Hepatic stellate cell (primary cell): ENCODE measurements at regions not wholly inside any gene's neighbourhood (a gene's known extent, or its start where the extent isn't known, plus 50 kb on each side); places are given as distances from the start of the nearest gene placed in this dataset.

Experiments used
- DNase-seq: peaks from one replicate; pipeline ENCODE4 v3.0.0; 2011; ENCODE audit warnings: low spot score

- no peak for DNase-seq
These were observed 83.1 kb upstream of the FNDC3B start for GRCh38 chr3:171956181-171956683.

GRCh38 chr3:171956705-171957104 is 82.7 kb upstream of the FNDC3B start:
- DNase-seq, result no peak

GRCh38 chr3:171959532-171960089 is 79.8 kb upstream of the FNDC3B start:
- no peak for DNase-seq

- no peak for DNase-seq
These were observed 79.2 kb upstream of the FNDC3B start for GRCh38 chr3:171960159-171960558.

- DNase-seq, result no peak
These were observed 77.1 kb upstream of the FNDC3B start for GRCh38 chr3:171962137-171962720.

- DNase-seq, result no peak
These were observed 75.8 kb upstream of the FNDC3B start for GRCh38 chr3:171963546-171963945.

- no peak for DNase-seq
These were observed 74.2 kb upstream of the FNDC3B start for GRCh38 chr3:171965067-171965712.

- DNase-seq, result no peak
These were observed 72.7 kb upstream of the FNDC3B start for GRCh38 chr3:171966533-171967136.

- peak; percentile 73 for DNase-seq
These were observed 72.1 kb upstream of the FNDC3B start for GRCh38 chr3:171967137-171967783.

GRCh38 chr3:171967932-171968678 is 71.3 kb upstream of the FNDC3B start:
- DNase-seq, result peak; percentile 41

GRCh38 chr3:171970301-171970788 is 69.0 kb upstream of the FNDC3B start:
- peak; percentile 30 for DNase-seq

- no peak for DNase-seq
These were observed 67.4 kb upstream of the FNDC3B start for GRCh38 chr3:171971919-171972514.

- no peak for DNase-seq
These were observed 66.5 kb upstream of the FNDC3B start for GRCh38 chr3:171972871-171973348.

- DNase-seq, result peak; percentile 30
These were observed 64.2 kb upstream of the FNDC3B start for GRCh38 chr3:171974986-171975837.

GRCh38 chr3:171976526-171976925 is 62.9 kb upstream of the FNDC3B start:
- DNase-seq, result peak; percentile 57

GRCh38 chr3:171977441-171977840 is 61.9 kb upstream of the FNDC3B start:
- DNase-seq, result no peak

- DNase-seq, result no peak
These were observed 61.5 kb upstream of the FNDC3B start for GRCh38 chr3:171977860-171978259.

GRCh38 chr3:171978390-171978789 is 61.0 kb upstream of the FNDC3B start:
- DNase-seq, result no peak

GRCh38 chr3:171979081-171979480 is 60.3 kb upstream of the FNDC3B start:
- no peak for DNase-seq
